ENCODE measurements at regions not wholly inside any gene's neighbourhood (a gene's known extent, or its start where the extent isn't known, plus 50 kb on each side); places are given as distances from the start of the nearest gene placed in this dataset.

DNA sequence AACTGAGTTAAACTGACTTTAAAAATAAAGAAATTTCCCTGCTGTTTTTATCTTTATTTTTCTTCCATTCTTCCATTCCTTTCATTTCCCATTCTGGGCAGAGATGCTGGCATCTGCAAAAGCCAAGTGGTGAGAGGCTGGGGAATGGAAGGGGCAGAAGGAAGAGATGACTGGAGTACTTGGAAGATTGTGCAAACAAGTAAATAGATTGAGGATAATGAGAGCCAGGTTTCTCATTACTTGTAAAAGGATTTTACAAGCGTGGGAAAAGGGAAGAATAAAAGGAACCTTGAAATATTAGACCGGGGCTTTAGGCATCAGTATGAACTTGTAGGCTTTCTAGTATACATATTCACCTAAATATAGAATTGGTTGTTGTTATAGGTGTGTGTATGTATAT lies 341.2 kb downstream of the CAAP1 start:
- TF ChIP-seq EZH2phosphoT487 (IDR thresholded peaks at IDR 0.05; ENCODE audit: insufficient read depth, low read depth) (no peak), EZH2 (IDR thresholded peaks at IDR 0.05; ENCODE audit: insufficient read depth, poor library complexity, severe bottlenecking) (no peak)
